Tibial artery (tissue), 4 donors: ENCODE measurements at regions not wholly inside any gene's neighbourhood (a gene's known extent, or its start where the extent isn't known, plus 50 kb on each side); places are given as distances from the start of the nearest gene placed in this dataset.
"Not testable (repeated sequence)": the region's sequence is repeated elsewhere in the genome, so short reads cannot be mapped to it uniquely, and the experiment has no call there.

ENCODE experiments used
- DNase-seq, 2 donors: peaks; one replicate each; pipeline ENCODE4 v3.0.0-alpha.2; 2019
- H3K27ac ChIP-seq, 2 donors: fragments of 200-600 bp; sonication (generic) in 1 of 2; 1 replicate in 1 of 2; 2 replicates in 1 of 2; pipeline ENCODE4 v1.5.1; 2018 to 2019; ENCODE audit warnings: mild to moderate bottlenecking in 1 of 2
- H3K27me3 ChIP-seq, 2 donors: fragments of 200-600 bp; sonication (generic) in 1 of 2; one replicate each; pipeline versions ENCODE4 v1.5.1 to v1.6.0; 2016 to 2019
- H3K36me3 ChIP-seq, 3 donors: fragments of 200-600 bp; sonication (generic) in 2 of 3; one replicate each; pipeline ENCODE4 v1.5.1; 2016 to 2019; ENCODE audit warnings: mild to moderate bottlenecking in 2 of 3
- H3K4me1 ChIP-seq, 4 donors: fragments of 200-600 bp; sonication (generic) in 2 of 4; 1 replicate in 3 of 4; 2 replicates in 1 of 4; pipeline ENCODE4 v1.5.1; 2016 to 2019
- H3K4me3 ChIP-seq, 2 donors: fragments of 200-600 bp; sonication (generic) in 1 of 2; 1 replicate in 1 of 2; 2 replicates in 1 of 2; pipeline ENCODE4 v1.5.1; 2018 to 2019; ENCODE audit warnings: mild to moderate bottlenecking in 2 of 2
- H3K9me3 ChIP-seq, 3 donors: fragments of 200-600 bp; sonication (generic) in 1 of 3; one replicate each; pipeline ENCODE4 v1.5.1; 2016 to 2019
- CTCF ChIP-seq, 2 experiments: fragments of 200-600 bp in 1 of 2; fragments of 450-650 bp in 1 of 2; IDR thresholded peaks; one replicate each; pipeline ENCODE4 v1.5.1; 2017 to 2019; ENCODE audit warnings: antibody characterized with exemption in 2 of 2, mild to moderate bottlenecking in 1 of 2, moderate library complexity in 1 of 2
- intact Hi-C: fragments of 100-400 bp; cut with DNase I; formaldehyde crosslinking; loops from one replicate; pipeline ENCODE4 v1.15.0; 2023; ENCODE audit warnings: low total_unique reads

DNA sequence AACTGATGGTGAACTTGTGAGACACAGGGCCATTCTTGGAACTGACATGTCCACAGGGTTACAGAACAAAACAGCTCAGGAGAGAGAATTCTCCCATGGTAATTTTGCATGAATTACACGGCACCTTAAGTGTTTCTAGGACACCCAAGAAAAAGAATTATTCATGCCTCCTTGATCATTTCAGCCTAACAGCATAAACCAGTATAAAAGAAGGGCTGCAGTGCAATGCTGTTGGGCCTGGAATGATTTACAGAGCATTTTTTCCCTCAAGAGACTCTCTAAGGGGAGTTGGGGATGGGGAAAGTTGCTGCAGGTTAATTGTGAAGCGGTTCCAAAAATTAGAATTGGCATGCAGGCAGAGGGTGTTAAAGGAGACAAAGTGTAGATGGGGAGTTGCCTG is 136.4 kb upstream of the FBXL7 start:
- Histone ChIP-seq H3K27ac (no peak overlapping the region), H3K4me3 (no peak overlapping the region), H3K9me3 (no peaks in the 10 kb centered on the region), H3K36me3 (no peaks in the 10 kb centered on the region), H3K27me3 (no peaks in the 10 kb centered on the region), H3K4me1 (no peaks in the 10 kb centered on the region)
- no peak for TF ChIP-seq CTCF (IDR thresholded peaks at IDR 0.05)
- no peak for DNase-seq
- intact Hi-C loops = no loop called here

DNA sequence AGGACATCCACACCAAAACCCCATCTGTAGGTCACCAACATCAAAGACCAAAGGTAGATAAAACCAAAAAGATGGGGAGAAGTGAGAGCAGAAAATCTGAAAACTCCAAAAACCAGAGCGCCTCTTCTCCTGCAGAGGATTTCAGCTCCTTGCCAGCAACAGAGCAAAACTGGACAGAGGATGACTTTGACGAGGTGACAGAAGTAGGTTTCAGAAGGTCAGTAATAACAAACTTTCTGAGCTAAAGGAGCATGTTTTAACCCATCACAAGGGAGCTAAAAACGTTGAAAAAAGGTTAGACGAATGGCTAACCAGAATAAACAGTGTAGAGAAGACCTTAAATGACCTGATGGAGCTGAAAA is 142.9 kb upstream of the FBXL7 start:
- H3K4me1 ChIP-seq, H3K27me3 ChIP-seq, DNase-seq, H3K36me3 ChIP-seq, intact Hi-C loops, H3K4me3 ChIP-seq, H3K27ac ChIP-seq, H3K9me3 ChIP-seq: not testable (repeated sequence)

- DNase-seq, H3K4me1 ChIP-seq, H3K4me3 ChIP-seq, H3K9me3 ChIP-seq, H3K27ac ChIP-seq, H3K27me3 ChIP-seq, intact Hi-C loops, H3K36me3 ChIP-seq: not testable (repeated sequence)
Measured at GRCh38 chr5:15356308-15357091, 143.5 kb upstream of the FBXL7 start.

DNA sequence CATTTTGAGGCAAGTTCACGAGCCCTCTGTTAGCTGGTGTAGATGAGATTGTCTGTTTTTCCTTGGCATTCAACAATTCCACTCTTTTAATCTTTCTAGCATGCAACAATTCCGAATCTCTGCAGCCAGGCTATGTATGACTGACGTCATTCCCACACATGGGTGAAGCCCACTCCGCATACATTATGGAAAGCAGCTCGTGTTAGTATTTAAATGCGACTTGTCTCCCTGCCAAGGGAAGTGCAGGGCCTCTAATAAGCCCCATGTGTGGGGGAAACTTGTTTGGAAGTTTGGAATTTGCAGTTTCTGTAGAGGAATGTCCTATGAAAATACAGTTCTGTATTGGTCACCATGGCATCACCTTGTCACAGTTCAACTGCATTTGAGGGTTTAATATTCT is 146.0 kb upstream of the FBXL7 start:
- intact Hi-C loops = no loop called here
- H3K36me3 ChIP-seq = no peaks in the 10 kb centered on the region
- no peak for TF ChIP-seq CTCF (IDR thresholded peaks at IDR 0.05)
- H3K4me1 ChIP-seq = no peaks in the 10 kb centered on the region
- no peak for DNase-seq
- no peaks in the 10 kb centered on the region for H3K9me3 ChIP-seq
- H3K27me3 ChIP-seq = no peaks in the 10 kb centered on the region
- no peak overlapping the region for H3K27ac ChIP-seq
- H3K4me3 ChIP-seq = no peak overlapping the region

GRCh38 chr5:15353086-15353645 is 146.8 kb upstream of the FBXL7 start:
- intact Hi-C loops = no loop called here
- Histone ChIP-seq H3K36me3 (no peaks in the 10 kb centered on the region), H3K27ac (no peak overlapping the region), H3K9me3 (no peaks in the 10 kb centered on the region), H3K4me1 (no peaks in the 10 kb centered on the region), H3K27me3 (no peaks in the 10 kb centered on the region), H3K4me3 (no peak overlapping the region)
- no peak for TF ChIP-seq CTCF (IDR thresholded peaks at IDR 0.05)
- DNase-seq = no peak

- intact Hi-C loops = no loop called here
- Histone ChIP-seq H3K27me3 (no peaks in the 10 kb centered on the region), H3K9me3 (no peaks in the 10 kb centered on the region), H3K36me3 (no peaks in the 10 kb centered on the region), H3K4me3 (no peak overlapping the region), H3K27ac (no peak overlapping the region), H3K4me1 (no peaks in the 10 kb centered on the region)
- DNase-seq = no peak
- TF ChIP-seq CTCF (IDR thresholded peaks at IDR 0.05) = no peak
Measured at GRCh38 chr5:15350614-15351013, 149.4 kb upstream of the FBXL7 start.
